Astrocyte of the hippocampus (primary cell): ENCODE measurements at regions not wholly inside any gene's neighbourhood (a gene's known extent, or its start where the extent isn't known, plus 50 kb on each side); places are given as distances from the start of the nearest gene placed in this dataset.

ENCODE experiments used
- DNase-seq: peaks from one replicate; pipeline ENCODE4 v3.0.0; 2011; ENCODE audit warnings: low read depth, low spot score

GRCh38 chr13:30151388-30151787, 156.0 kb downstream of the KATNAL1 start:
- no peak for DNase-seq

- no peak for DNase-seq
Measured at GRCh38 chr13:30149248-30149647, 158.1 kb downstream of the KATNAL1 start.

GRCh38 chr13:30148786-30149185, 158.6 kb downstream of the KATNAL1 start:
- DNase-seq: no peak

GRCh38 chr13:30148171-30148754, 159.1 kb downstream of the KATNAL1 start:
- no peak for DNase-seq

GRCh38 chr13:30147421-30147820, 159.9 kb downstream of the KATNAL1 start:
- DNase-seq: no peak

GRCh38 chr13:30147015-30147414, 160.3 kb downstream of the KATNAL1 start:
- no peak for DNase-seq

- no peak for DNase-seq
Measured at GRCh38 chr13:30145709-30146367, 161.5 kb downstream of the KATNAL1 start.

GRCh38 chr13:30143666-30144400, 163.5 kb downstream of the KATNAL1 start:
- DNase-seq: peak; percentile 65

- DNase-seq: peak; percentile 98
Measured at GRCh38 chr13:30142486-30143211, 164.7 kb downstream of the KATNAL1 start.

GRCh38 chr13:30141775-30142485, 165.4 kb downstream of the KATNAL1 start:
- DNase-seq: no peak

GRCh38 chr13:30140973-30141372, 166.4 kb downstream of the KATNAL1 start:
- DNase-seq: no peak

- no peak for DNase-seq
Measured at GRCh38 chr13:30138511-30138910, 168.8 kb downstream of the KATNAL1 start.

GRCh38 chr13:30135868-30136267, 171.5 kb downstream of the KATNAL1 start:
- no peak for DNase-seq

- no peak for DNase-seq
Measured at GRCh38 chr13:30135351-30135750, 172.0 kb downstream of the KATNAL1 start.

- peak; percentile 35 for DNase-seq
Measured at GRCh38 chr13:30134578-30134977, 172.8 kb downstream of the KATNAL1 start.

- DNase-seq: no peak
Measured at GRCh38 chr13:30133996-30134395, 173.4 kb downstream of the KATNAL1 start.

GRCh38 chr13:30133554-30133912, 173.8 kb downstream of the KATNAL1 start:
- no peak for DNase-seq

- DNase-seq: peak; percentile 97
Measured at GRCh38 chr13:30132623-30133553, 174.5 kb downstream of the KATNAL1 start.

- DNase-seq: no peak
Measured at GRCh38 chr13:30129411-30129810, 177.9 kb downstream of the KATNAL1 start.

- DNase-seq: no peak
Measured at GRCh38 chr13:30128591-30128990, 178.8 kb downstream of the KATNAL1 start.

- peak; percentile 39 for DNase-seq
Measured at GRCh38 chr13:30128095-30128494, 179.3 kb downstream of the KATNAL1 start.
